ENCODE measurements at regions not wholly inside any gene's neighbourhood (a gene's known extent, or its start where the extent isn't known, plus 50 kb on each side); places are given as distances from the start of the nearest gene placed in this dataset.

GRCh38 chr14:65237941-65238340 lies 135.6 kb upstream of the MAX start:
- 81% methylated on average over 6 of the region's 6 CpGs for WGBS
- H3K27ac ChIP-seq (ENCODE audit: low read depth in 1 of 2, low read length in 2 of 2) = no peak overlapping the region
- TF ChIP-seq ZBTB33 (IDR thresholded peaks at IDR 0.05) (no peak), EGR1 (IDR thresholded peaks at IDR 0.05; ENCODE audit: low read depth in 2 of 2) (no peak), GABPA (IDR thresholded peaks at IDR 0.05 in 1 of 2, conservative IDR thresholded peaks at IDR 0.05 in 1 of 2) (no peak), FOXA1 (IDR thresholded peaks at IDR 0.05) (no peak), HNF4G (IDR thresholded peaks at IDR 0.05) (no peak), NR2F2 (IDR thresholded peaks at IDR 0.05) (no peak), HNF4A (conservative IDR thresholded peaks at IDR 0.05) (no peak), RAD21 (IDR thresholded peaks at IDR 0.05) (no peak), TAF1 (conservative IDR thresholded peaks at IDR 0.05) (no peak), REST (IDR thresholded peaks at IDR 0.05) (no peak), MAX (IDR thresholded peaks at IDR 0.05) (no peak)

GRCh38 chr14:65238456-65238855 lies 136.1 kb upstream of the MAX start:
- 95% methylated on average over 6 of the region's 6 CpGs for WGBS
- H3K36me3 ChIP-seq (ENCODE audit: control insufficient read depth in 4 of 4, insufficient read depth in 3 of 4, low read depth in 1 of 4, low read length in 3 of 4) = no peaks in the 10 kb centered on the region
- no peak for DNase-seq (ENCODE audit: low spot score)
- no peak overlapping the region for H3K4me3 ChIP-seq (ENCODE audit: low read depth in 1 of 3, low read length in 3 of 3)
- H3K27ac ChIP-seq (ENCODE audit: low read depth in 1 of 2, low read length in 2 of 2) = no peak overlapping the region
- no peaks in the 10 kb centered on the region for H3K9me3 ChIP-seq (ENCODE audit: control insufficient read depth in 4 of 4, low read length in 3 of 4)
- H3K4me1 ChIP-seq (ENCODE audit: control insufficient read depth in 4 of 4, insufficient read depth in 4 of 4, low read length in 3 of 4) = no peaks in the 10 kb centered on the region
- TF ChIP-seq ZBTB33 (IDR thresholded peaks at IDR 0.05) (no peak), ATF3 (IDR thresholded peaks at IDR 0.05) (no peak), REST (IDR thresholded peaks at IDR 0.05) (no peak), RAD21 (IDR thresholded peaks at IDR 0.05) (no peak)
- peaks cover 0 to 2% (median 0%) of the 10 kb centered on the region in 4 donors for H3K27me3 ChIP-seq (ENCODE audit: control insufficient read depth in 4 of 4, insufficient read depth in 4 of 4, low read length in 3 of 4)
- no peak overlapping the region for H3K9ac ChIP-seq (ENCODE audit: low read depth in 1 of 2, low read length in 2 of 2)

More at GRCh38 chr14:65237941-65238340, 135.6 kb upstream of the MAX start:
- no peak overlapping the region for H3K9ac ChIP-seq (ENCODE audit: low read depth in 1 of 2, low read length in 2 of 2)
- H3K36me3 ChIP-seq (ENCODE audit: control insufficient read depth in 4 of 4, insufficient read depth in 3 of 4, low read depth in 1 of 4, low read length in 3 of 4) = no peaks in the 10 kb centered on the region
- no peak for DNase-seq (ENCODE audit: low spot score)
- no peaks in the 10 kb centered on the region for H3K9me3 ChIP-seq (ENCODE audit: control insufficient read depth in 4 of 4, low read length in 3 of 4)
- no peak overlapping the region for H3K4me3 ChIP-seq (ENCODE audit: low read depth in 1 of 3, low read length in 3 of 3)
- peaks cover 0 to 2% (median 0%) of the 10 kb centered on the region in 4 donors for H3K27me3 ChIP-seq (ENCODE audit: control insufficient read depth in 4 of 4, insufficient read depth in 4 of 4, low read length in 3 of 4)
- H3K4me1 ChIP-seq (ENCODE audit: control insufficient read depth in 4 of 4, insufficient read depth in 4 of 4, low read length in 3 of 4) = no peaks in the 10 kb centered on the region
